ENCODE measurements at regions not wholly inside any gene's neighbourhood (a gene's known extent, or its start where the extent isn't known, plus 50 kb on each side); places are given as distances from the start of the nearest gene placed in this dataset.

DNA sequence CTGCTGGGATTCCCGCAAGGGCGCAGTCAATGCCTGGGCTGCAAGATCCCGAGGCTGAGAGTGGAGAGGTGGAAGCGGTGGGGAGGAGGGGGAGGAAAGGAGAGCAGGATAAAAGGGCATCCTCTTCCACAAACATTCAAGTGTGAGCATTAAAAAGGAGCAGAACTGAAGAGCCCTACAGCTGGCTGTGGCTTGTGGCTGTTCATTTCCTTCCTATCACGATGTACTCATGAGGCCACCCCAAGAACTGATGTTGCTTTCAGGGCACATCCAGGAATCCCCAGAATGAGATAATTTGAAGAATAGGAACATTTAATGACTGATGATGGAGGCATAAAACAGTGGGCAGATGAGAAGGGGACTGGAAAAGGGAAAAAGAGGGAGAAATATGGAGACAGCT is 230.8 kb upstream of the SMIM21 start:
- Histone ChIP-seq H3K4me2 (ENCODE audit: low read depth, low read length) (no peak overlapping the region), H3K9ac (ENCODE audit: low read length) (no peak overlapping the region), H4K20me1 (ENCODE audit: insufficient read depth, low read length) (no peaks in the 10 kb centered on the region), H3K9me2 (replicated peaks; ENCODE audit: insufficient read depth, low read length) (no peaks in the 10 kb centered on the region), H3K9me3 (replicated peaks; ENCODE audit: insufficient read depth, low read length) (no peaks in the 10 kb centered on the region), H2AFZ (ENCODE audit: low read length) (no peak overlapping the region), H3K36me3 (replicated peaks; ENCODE audit: insufficient read depth, low read length) (no peaks in the 10 kb centered on the region), H3F3A (ENCODE audit: insufficient read depth, low read length) (no peaks in the 10 kb centered on the region), H3K4me1 (ENCODE audit: low read length) (no peaks in the 10 kb centered on the region), H3K27ac (ENCODE audit: low read length) (no peak overlapping the region), H3K79me2 (ENCODE audit: low read length) (no peaks in the 10 kb centered on the region), H3K27me3 (replicated peaks; ENCODE audit: insufficient read depth, low read length) (no peaks in the 10 kb centered on the region), H3K4me3 (ENCODE audit: low read length) (no peak overlapping the region)
- no peak for TF ChIP-seq EZH2phosphoT487 (IDR thresholded peaks at IDR 0.05; ENCODE audit: low read length)
- TF ChIP-seq, protein P1, sequence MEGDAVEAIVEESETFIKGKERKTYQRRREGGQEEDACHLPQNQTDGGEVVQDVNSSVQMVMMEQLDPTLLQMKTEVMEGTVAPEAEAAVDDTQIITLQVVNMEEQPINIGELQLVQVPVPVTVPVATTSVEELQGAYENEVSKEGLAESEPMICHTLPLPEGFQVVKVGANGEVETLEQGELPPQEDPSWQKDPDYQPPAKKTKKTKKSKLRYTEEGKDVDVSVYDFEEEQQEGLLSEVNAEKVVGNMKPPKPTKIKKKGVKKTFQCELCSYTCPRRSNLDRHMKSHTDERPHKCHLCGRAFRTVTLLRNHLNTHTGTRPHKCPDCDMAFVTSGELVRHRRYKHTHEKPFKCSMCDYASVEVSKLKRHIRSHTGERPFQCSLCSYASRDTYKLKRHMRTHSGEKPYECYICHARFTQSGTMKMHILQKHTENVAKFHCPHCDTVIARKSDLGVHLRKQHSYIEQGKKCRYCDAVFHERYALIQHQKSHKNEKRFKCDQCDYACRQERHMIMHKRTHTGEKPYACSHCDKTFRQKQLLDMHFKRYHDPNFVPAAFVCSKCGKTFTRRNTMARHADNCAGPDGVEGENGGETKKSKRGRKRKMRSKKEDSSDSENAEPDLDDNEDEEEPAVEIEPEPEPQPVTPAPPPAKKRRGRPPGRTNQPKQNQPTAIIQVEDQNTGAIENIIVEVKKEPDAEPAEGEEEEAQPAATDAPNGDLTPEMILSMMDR (IDR thresholded peaks at IDR 0.05; ENCODE audit: low read length) = no peak
- TF ChIP-seq EZH2 (optimal IDR thresholded peaks at IDR 0.05; ENCODE audit: low read depth, low read length) = no peak
- no peak for DNase-seq

DNA sequence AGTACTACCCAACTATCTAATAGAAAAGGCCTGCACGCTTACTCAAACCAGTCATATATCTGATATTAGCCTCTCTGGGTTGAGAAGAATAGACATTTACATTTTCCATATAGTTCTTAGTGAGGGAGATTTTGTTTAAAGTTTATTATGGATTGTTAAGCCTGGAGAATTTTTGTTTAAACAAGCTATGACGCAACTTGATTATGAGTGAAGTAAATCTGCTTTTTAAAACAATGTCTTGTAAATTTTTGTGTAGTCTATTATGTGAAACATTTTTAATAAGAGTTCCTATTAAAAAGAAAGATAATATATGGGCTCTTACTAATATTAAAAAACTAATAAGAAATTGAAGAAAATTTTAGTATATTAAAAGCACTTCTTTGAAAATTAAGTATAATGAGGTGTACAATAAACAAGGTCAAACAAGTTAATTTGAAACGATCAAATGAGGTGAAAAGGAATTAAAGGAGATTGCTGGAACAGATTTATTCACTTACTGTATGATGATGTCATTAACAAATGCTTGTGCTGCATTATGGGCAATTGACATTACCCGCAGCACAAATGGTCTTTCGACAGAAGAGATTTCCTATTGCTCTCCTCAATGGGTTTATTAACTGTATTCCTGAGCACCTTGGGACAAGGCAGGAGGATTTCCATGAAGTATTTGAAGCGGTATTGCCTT is 229.2 kb upstream of the SMIM21 start:
- H3K36me3 ChIP-seq (replicated peaks; ENCODE audit: insufficient read depth, low read length) = no peaks in the 10 kb centered on the region
- no peaks in the 10 kb centered on the region for H3F3A ChIP-seq (ENCODE audit: insufficient read depth, low read length)
- no peak for DNase-seq
- H3K4me1 ChIP-seq (ENCODE audit: low read length) = no peaks in the 10 kb centered on the region
- no peaks in the 10 kb centered on the region for H3K9me3 ChIP-seq (replicated peaks; ENCODE audit: insufficient read depth, low read length)
- no peak overlapping the region for H3K27ac ChIP-seq (ENCODE audit: low read length)
- H3K9ac ChIP-seq (ENCODE audit: low read length) = no peak overlapping the region
- no peak for TF ChIP-seq EZH2 (optimal IDR thresholded peaks at IDR 0.05; ENCODE audit: low read depth, low read length)
- no peak for TF ChIP-seq EZH2phosphoT487 (IDR thresholded peaks at IDR 0.05; ENCODE audit: low read length)
- TF ChIP-seq, protein P1 (IDR thresholded peaks at IDR 0.05; ENCODE audit: low read length) = no peak
- H3K79me2 ChIP-seq (ENCODE audit: low read length) = no peaks in the 10 kb centered on the region
- H3K27me3 ChIP-seq (replicated peaks; ENCODE audit: insufficient read depth, low read length) = no peaks in the 10 kb centered on the region
- H3K4me2 ChIP-seq (ENCODE audit: low read depth, low read length) = no peak overlapping the region
- H4K20me1 ChIP-seq (ENCODE audit: insufficient read depth, low read length) = no peaks in the 10 kb centered on the region
- no peaks in the 10 kb centered on the region for H3K9me2 ChIP-seq (replicated peaks; ENCODE audit: insufficient read depth, low read length)
- H2AFZ ChIP-seq (ENCODE audit: low read length) = no peak overlapping the region
- no peak overlapping the region for H3K4me3 ChIP-seq (ENCODE audit: low read length)

DNA sequence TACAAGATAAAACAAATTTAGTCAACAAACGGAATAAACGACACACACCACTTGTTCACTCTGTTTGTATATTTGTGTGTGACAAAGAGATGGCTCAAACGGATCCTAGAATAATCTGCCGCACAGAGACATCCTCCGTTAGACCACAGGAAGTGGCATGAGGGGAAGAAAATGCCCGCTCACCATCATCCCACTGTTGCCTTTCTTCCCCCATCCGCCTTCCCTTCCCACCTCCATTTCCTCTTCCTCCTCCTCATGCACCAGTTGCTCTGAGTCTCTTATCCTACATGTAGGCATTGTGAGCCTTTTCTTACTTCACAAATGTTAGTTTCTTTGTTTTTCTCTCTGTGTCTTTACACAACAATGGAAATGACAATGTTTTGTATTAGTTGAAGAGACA is 228.5 kb upstream of the SMIM21 start:
- H3K4me1 ChIP-seq (ENCODE audit: low read length) = no peaks in the 10 kb centered on the region
- H3K4me3 ChIP-seq (ENCODE audit: low read length) = no peak overlapping the region
- no peak overlapping the region for H3K9ac ChIP-seq (ENCODE audit: low read length)
- H3K4me2 ChIP-seq (ENCODE audit: low read depth, low read length) = no peak overlapping the region
- H3F3A ChIP-seq (ENCODE audit: insufficient read depth, low read length) = no peaks in the 10 kb centered on the region
- TF ChIP-seq EZH2phosphoT487 (IDR thresholded peaks at IDR 0.05; ENCODE audit: low read length) = no peak
- no peaks in the 10 kb centered on the region for H4K20me1 ChIP-seq (ENCODE audit: insufficient read depth, low read length)
- H3K27me3 ChIP-seq (replicated peaks; ENCODE audit: insufficient read depth, low read length) = no peaks in the 10 kb centered on the region
- H3K9me2 ChIP-seq (replicated peaks; ENCODE audit: insufficient read depth, low read length) = no peaks in the 10 kb centered on the region
- H3K9me3 ChIP-seq (replicated peaks; ENCODE audit: insufficient read depth, low read length) = no peaks in the 10 kb centered on the region
- no peaks in the 10 kb centered on the region for H3K36me3 ChIP-seq (replicated peaks; ENCODE audit: insufficient read depth, low read length)
- H2AFZ ChIP-seq (ENCODE audit: low read length) = no peak overlapping the region
- DNase-seq = no peak
- no peaks in the 10 kb centered on the region for H3K79me2 ChIP-seq (ENCODE audit: low read length)
- H3K27ac ChIP-seq (ENCODE audit: low read length) = no peak overlapping the region
